ENCODE measurements at regions not wholly inside any gene's neighbourhood (a gene's known extent, or its start where the extent isn't known, plus 50 kb on each side); places are given as distances from the start of the nearest gene placed in this dataset.

DNA sequence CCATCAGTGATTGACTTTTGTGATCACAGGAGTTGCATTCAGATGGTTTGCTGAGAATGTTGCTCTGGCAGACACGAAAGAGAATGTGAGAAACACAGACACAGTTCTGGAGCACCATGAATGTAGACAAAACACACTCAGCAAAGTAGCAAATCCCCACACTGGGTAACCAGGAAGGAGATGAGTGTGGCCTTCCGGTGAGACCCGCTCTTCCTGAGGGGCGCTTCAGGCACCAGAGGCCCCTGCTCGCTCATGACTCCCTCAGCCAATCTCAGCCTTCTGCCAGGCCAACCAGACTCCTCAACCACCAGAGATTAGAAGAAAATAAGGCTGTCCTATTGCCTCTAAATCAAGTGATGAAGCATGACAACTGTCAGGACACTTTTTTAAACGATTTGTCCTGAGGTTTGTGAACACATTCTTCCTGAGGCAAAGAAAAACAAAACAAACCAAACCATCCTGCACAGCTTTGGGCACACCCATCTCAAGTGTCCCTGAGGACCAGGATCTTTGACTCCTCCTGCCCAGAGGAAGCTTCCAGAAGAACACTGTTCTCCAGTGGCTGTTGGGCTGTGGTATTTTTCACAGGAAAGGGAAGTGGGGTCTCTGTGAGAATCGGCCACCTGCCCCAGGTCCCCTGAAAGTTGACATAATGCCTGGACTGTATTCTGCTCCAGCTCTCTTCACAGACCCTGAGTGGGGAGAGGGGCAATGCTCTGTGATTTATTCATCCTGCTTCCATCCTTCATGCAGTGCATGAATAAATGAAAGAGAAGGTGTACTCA lies 152.8 kb downstream of the BCL11A start:
- DNase-seq (ENCODE audit: low read depth) = no peak
- no peak for TF ChIP-seq CTCF (IDR thresholded peaks at IDR 0.05; ENCODE audit: insufficient read depth, low read length)
- no peak overlapping the region for H3K4me3 ChIP-seq (ENCODE audit: low read depth, low read length)

DNA sequence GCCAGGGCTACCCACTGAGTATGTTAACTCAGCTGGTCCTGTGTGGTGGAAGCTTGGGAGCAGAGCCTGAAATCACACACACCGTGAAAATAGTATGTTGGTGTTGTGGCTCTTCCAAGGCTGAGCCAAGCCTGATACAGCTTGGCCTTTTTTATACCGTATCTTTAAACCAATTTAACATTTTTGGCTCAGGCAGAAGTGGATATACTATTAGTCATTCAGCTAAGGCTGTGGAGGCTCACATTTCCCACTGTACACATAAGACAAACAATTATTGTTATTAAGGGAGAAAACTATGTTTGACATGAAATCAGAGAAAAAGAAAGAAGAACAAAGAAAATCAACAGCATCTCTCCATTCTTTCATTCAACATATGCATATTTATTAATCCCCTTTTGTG lies 159.0 kb downstream of the BCL11A start:
- no peak for TF ChIP-seq CTCF (IDR thresholded peaks at IDR 0.05; ENCODE audit: insufficient read depth, low read length)
- DNase-seq (ENCODE audit: low read depth) = no peak
- no peak overlapping the region for H3K4me3 ChIP-seq (ENCODE audit: low read depth, low read length)

GRCh38 chr2:60391649-60392375 lies 161.6 kb downstream of the BCL11A start:
- DNase-seq (ENCODE audit: low read depth) = no peak
- no peak for TF ChIP-seq CTCF (IDR thresholded peaks at IDR 0.05; ENCODE audit: insufficient read depth, low read length)
- H3K4me3 ChIP-seq (ENCODE audit: low read depth, low read length) = no peak overlapping the region

GRCh38 chr2:60391230-60391629 lies 162.2 kb downstream of the BCL11A start:
- H3K4me3 ChIP-seq (ENCODE audit: low read depth, low read length) = no peak overlapping the region
- TF ChIP-seq CTCF (IDR thresholded peaks at IDR 0.05; ENCODE audit: insufficient read depth, low read length) = no peak
- DNase-seq (ENCODE audit: low read depth) = no peak

DNA sequence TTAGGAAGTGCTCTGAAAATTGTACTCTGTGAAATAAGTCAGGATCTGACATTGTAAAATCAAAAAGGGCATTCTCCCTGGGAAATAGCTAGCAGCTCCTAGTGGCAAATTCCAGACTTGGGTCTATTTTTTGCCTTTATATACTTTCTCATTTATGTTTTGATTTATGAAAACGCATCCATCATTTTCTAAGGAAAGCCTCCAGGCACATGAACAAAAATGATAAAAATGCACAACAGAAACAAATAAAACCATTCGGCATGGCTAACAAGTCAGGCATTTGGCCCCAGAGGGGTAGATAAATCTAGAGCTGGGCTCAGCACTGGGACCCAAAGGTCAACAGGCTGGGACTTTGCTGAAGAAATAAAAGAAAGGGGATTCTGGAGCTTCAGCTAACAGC lies 167.0 kb downstream of the BCL11A start:
- DNase-seq (ENCODE audit: low read depth) = no peak
- no peak overlapping the region for H3K4me3 ChIP-seq (ENCODE audit: low read depth, low read length)
- TF ChIP-seq CTCF (IDR thresholded peaks at IDR 0.05; ENCODE audit: insufficient read depth, low read length) = no peak

DNA sequence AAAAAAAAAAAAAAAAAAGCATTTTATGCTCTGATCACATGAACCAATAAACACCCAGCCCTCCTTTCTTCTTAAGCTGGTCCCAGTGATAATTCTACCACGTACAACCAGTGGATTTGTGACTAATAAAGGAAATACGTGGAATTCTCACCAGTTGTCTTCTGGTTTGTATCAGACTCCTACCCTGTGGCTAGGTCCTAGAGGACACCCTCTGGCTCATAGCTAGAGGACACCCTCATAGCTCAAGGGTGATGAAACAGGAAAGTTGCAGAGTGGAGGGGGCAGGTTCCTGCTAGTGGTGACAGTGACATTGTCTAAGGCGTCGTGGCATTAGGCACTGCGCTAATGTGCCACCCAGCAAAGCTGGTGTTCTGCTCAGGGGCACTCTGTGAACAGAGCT lies 167.8 kb downstream of the BCL11A start:
- no peak overlapping the region for H3K4me3 ChIP-seq (ENCODE audit: low read depth, low read length)
- no peak for TF ChIP-seq CTCF (IDR thresholded peaks at IDR 0.05; ENCODE audit: insufficient read depth, low read length)
- no peak for DNase-seq (ENCODE audit: low read depth)

All from fibroblast of the aortic adventitia (primary cell).